HuH-7 (cell line): ENCODE measurements at regions not wholly inside any gene's neighbourhood (a gene's known extent, or its start where the extent isn't known, plus 50 kb on each side); places are given as distances from the start of the nearest gene placed in this dataset.
"Not testable (repeated sequence)": the region's sequence is repeated elsewhere in the genome, so short reads cannot be mapped to it uniquely, and the experiment has no call there.

Source experiments
- DNase-seq: peaks from one replicate; pipeline ENCODE4 v3.0.0; 2011; ENCODE audit warnings: low spot score

DNA sequence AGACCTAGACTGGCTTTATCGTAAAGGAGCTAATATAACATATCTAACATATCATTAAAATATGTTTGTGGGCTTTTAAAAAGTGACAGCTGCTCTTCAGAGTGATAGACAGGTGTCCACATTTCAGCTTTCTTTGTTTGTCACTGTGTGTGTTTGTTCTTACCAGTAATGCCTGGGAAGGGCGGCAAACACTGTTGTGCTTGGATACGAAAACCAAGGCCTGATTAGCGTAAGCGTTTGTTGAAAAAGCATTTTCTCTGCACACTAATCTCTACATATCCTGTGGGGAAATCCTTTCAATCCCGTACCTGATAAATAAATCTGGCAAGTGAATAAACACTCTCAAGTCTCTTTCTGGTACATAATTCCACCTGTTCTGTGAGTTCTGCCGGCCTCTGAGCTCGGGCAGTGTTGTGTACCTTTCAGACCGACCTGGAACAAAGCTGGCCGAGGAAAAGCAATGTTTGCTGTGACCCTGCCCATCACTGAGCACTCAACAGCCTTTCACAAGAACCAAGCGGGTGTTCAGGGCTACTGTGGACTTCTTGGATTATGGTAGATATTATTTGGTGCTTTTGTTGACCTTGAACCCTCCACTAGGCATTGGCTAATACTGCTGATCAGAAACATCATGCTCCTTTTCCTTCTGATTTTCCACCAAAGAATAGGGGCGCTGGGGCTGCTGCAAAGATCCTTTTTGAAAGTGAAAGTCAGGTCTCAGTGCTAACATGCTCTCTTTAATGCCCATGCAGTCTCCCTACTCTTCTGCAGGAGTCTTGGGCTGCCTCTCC is 100.4 kb downstream of the CD83 start:
- no peak for DNase-seq

- DNase-seq, result no peak
Observed at GRCh38 chr6:14218519-14218800, 100.9 kb downstream of the CD83 start.

GRCh38 chr6:14221564-14222279 is 104.2 kb downstream of the CD83 start:
- DNase-seq, result no peak

DNA sequence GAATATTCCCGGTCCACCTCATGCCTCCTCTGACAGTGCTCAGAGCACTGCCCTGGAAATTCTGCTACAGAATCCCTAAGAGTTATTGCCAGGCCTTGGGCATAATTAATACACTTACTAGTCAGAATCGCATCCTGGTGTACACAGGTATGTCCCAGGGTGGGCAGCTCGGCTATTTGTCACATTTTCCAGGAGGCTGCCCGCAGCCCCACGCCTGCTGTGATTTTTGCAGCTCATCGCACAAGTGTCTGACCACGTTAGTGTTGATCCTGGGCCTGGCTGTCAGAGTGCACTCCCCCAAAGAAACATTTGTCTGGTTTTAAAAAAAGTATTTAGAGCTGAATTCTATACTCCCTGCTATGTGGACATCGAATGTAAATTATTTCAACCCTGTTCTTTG is 105.4 kb downstream of the CD83 start:
- no peak for DNase-seq

DNA sequence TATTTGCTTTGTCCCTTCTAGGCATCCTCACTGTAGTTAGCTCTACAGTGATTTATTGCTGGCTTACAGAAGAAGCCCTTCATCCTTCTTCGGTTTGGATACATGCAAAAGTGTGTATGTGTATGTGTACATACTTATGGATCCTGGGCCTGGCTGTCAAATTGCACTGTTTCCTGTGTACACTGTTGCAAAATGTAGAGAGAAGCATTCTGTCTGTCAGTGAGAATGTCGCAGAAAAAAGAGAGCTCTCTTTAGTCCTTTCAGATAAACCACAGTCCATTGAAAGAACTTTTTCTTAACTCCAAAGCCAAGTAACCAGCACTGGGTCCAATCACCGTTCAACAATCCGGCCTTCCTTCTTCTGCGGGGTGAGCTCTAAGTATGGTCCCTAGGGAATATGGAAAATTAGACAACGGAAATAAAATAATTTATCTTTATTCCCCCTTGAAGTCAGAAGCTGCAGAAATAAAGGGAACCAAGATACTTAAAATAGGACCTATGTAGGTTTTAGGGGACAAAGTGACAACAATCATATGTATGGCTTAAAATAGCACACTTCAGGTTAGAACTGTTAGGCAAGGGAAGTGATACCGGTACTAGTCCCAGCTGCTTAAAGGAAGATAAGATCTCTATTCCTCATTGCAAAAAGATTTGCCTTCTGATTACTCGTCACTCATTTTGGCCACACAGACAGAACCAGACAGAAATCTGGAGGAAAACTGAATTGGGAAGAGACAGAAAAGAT is 107.0 kb downstream of the CD83 start:
- no peak for DNase-seq

DNA sequence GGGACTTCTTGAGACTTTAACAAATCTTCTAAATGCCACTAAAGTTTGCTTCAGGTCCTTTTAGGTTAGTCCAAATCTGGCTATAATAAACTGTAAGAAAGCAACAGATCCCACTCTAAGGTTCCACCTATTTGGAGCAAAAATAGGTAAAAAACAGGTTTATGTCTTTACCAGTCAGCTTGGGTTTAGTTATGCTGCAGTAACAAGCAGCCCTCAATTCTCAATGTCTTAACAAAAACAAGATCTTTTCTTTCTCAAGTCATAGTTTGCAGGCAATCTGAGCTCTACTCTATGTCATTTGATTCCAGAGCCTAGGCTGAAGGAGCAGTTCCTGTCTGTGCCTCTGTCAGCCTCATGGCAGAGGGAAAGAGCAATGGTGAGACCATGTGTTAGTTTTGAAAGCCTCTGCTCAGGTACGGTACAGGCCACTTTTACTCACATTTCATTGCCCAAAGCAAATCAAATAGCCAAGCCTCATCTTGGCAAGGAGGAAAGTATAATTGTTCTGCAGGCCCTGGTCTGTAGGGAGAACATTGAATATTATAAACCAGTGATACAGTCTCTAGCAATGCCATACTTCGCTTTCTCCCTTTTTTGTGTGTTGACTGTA is 108.6 kb downstream of the CD83 start:
- no peak for DNase-seq

GRCh38 chr6:14228571-14228970 is 111.0 kb downstream of the CD83 start:
- no peak for DNase-seq

GRCh38 chr6:14231071-14231483 is 113.5 kb downstream of the CD83 start:
- DNase-seq, result no peak

DNA sequence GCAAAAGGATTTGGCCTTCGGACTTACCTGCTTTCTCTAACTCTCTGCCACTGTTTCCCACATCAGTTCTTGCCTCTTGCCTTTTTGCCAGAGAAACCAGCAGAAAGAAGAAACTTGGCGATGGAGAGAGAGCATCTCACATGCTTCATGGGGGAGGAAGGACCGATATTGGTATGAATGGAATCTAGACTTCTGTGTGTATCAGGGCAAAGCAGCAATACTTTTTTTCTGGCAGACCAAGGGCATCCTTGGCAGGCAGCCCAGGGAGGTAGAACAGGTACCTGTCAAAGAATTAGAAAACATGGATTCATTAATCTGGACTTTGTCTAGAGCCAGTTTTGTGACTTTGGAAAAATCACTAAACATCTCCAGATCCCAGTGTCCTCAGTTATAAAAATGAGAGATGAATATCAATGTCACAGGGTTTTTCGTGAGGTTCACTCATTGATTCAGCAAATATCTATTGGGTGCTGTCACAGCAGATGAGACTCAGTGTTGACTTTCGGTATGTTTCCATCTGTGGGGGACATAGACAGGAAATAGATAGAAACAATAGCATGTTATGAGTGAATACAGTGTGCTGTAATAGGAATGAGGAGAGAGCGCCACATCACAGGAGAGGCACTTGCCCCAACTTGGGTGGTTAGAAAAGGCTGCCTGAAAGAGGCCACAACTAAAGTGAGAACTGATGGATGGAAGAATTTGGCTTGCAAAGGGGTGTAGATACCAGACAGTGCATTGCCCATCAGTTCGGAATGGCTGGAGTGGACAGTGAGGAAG is 114.1 kb downstream of the CD83 start:
- no peak for DNase-seq

DNA sequence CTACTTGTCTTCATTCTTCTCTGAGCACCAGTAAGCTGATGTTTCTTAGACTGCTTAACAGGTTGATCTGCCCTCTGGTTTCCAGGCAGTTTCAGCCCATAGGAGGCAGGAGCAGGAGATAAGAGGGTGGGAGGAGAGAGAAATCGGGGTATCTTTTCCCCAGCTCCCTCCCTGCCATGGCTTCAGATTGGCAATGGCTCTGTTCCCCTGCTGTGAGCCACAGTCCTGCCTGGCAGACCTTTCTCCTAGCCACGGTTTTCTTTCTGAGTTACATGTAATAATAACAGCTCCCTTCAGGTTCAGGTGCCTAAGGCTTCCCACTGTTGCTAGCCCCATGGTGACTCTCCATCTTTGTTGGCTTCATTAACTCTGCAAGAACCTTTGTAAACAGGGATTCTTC is 115.3 kb downstream of the CD83 start:
- DNase-seq, result no peak

DNA sequence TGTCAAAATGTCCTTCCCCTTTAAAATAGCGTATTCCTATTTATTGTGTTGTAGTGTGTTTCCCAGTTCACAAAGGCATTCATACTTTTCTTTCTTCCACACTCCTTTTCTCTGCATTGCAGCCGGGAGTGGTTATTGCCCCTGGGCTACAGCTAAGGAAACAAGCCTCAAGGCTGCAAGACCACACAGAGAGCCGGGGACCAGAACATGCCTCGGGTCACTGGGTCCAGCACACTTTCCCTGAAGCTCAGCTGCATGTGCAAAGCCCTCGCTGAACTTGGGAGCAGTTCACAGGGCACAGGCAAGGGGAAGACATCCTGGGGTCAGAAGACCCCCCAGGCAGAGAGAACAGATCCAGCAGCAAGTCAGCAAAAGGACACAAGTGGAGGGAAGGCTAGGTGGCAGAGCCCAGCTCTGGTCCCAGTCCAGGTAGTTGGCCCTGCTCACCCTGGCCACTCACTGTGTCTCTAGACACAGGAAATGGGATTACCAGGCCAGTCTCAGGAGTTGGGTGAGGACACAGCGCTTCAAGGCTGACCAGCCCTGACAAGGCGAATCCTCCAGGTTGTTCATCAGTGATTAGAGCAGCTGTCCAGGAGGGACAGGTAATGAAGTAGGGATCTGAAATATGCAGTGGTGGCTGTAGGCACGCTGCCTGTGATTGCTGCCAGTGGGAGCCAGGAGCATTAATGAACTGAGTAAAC is 118.2 kb downstream of the CD83 start:
- DNase-seq, result no peak

DNA sequence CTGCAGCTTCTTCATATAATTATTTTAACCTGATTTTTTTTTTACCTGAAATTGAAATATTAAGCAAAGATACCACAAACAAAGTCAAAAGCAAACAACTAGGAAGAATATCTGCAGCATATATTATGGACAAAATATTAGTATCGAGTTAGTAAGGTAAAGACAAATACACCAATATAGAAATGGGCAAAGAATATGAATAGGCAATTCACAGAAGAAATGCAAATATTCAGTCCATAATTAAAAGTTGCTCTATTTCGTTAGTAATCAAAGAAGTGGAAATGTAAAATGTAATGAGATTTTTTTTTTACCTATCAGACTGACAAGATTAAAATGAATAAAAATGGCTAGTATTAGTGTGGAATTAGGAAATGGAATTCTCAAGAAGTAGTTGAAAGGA is 121.5 kb downstream of the CD83 start:
- no peak for DNase-seq

- DNase-seq, result no peak
Observed at GRCh38 chr6:14240411-14241166, 123.0 kb downstream of the CD83 start.

DNA sequence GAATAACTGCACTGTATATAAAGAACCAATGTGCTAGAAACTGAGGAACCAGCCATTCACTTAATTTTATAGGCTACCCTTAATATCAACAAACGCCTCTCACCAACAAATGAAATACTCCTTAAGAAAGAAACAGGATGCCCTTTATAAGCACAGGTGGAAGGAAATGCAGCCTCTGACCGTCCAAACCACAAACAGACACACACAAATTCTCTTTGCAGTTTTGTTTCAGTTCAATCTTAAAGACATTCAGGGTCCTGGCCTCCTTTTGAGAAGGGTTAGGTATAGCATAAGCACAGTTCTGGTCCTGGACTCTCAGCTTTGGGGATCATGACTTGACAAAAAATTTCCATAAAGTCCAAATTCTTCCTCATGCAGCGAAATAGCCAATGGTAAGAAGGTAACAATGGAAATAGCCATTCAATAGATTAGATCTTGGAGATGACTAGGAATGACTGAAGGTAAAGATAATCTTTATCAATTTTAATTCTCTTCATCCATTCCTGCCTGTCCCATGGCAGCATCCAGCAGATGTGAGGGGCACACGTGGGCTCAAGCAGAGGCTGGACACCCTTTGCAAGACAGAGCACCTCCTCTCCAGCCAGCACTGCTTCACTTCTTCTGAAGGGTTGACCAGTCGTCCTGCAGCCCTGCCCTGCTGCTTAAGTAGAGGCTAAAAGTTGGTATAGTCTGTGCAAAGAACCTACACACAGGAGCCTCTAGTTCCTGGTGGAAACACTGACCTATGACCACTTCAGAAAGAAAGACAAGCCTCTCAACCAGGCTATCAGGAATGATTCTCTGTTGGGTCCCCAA is 123.9 kb downstream of the CD83 start:
- no peak for DNase-seq

DNA sequence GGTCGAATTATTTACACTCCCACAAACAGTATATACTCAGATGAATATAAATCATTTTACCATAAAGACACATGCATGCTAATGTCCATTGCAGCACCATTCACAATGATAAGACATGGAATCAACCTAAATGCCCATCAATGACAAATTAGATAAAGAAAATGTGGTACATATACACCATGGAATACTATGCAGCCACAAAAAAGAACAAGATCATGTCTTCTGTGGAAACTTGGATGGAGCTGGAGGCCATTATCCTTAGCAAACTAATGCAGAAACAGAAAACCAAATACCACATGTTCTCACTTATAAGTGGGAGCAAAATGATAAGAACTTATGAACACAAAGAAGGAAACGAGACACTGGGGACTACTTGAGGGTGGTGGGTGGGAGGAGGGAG is 125.3 kb downstream of the CD83 start:
- not testable (repeated sequence) for DNase-seq

- no peak for DNase-seq
Observed at GRCh38 chr6:14243597-14243996, 126.0 kb downstream of the CD83 start.

GRCh38 chr6:14246876-14247275 is 129.3 kb downstream of the CD83 start:
- DNase-seq, result no peak

DNA sequence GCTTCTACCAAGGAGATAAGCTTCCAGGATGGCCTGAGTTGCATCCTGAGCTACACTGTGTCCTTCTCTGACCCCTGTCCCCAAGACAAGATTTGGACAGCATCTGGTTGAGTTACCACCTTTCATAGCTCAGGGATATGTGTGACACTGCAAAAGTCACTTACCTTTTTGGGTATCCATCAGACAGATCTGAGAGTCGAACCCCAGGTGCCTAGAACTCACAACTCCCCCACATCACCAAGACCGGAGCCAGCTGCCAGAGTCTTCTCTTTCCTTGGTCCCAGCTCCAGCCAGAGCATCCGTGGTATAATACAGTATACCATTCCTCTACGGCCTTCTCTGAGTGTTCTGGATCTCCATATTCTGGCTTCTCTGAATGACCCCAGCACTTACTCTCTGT is 133.0 kb downstream of the CD83 start:
- DNase-seq, result no peak

DNA sequence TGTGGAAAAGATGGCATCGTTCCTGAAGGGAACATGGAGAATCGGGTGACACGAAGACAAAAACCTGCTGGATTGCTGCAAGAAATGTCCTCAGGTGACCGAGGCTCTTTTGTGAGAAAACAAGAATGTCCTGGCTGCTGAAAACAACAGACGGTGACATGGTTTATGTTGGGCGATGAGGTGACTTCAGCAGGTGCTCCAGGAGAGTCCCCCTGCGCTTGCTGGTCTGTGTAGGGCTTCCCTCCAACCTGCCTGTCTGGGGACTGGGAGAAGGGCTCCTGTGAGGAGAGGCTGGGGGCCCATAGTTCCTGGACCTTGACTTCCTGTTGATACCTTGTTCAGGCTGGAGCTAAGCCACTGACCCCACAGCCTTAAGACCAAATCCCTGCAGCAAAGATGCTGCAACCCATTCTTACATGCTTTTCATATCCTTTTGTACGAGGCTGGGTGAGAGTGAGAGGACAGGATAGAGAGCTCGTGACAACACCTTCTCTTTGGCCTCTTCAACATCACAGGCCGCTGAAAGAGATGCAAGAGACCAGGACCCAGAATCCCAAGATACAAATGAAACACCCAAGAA is 134.8 kb downstream of the CD83 start:
- no peak for DNase-seq
